ENCODE measurements at regions not wholly inside any gene's neighbourhood (a gene's known extent, or its start where the extent isn't known, plus 50 kb on each side); places are given as distances from the start of the nearest gene placed in this dataset.

DNA sequence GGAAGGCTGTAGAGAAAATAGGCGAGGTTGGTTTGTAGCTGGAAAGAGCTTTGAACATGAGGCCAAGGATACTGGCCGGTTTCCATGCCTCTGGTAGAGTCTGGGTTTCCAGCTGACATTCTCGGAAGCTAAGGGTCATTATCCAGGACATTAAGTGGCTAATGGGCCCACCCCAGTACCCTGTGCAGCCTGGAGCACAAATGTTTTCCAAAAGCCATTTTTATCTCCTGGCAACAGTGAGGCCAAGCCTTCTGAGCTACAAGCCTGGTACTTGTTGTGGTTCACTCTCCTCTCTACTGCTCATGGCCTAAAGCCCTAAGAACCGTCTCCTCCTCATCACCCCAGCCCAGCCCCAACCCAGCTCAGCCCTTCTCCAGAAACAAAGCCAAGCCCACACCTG lies 122.9 kb downstream of the DMRTA2 start:
- no peak overlapping the region for H3K27ac ChIP-seq (ENCODE audit: extremely low read depth, low read depth, low read length)
- H3K4me1 ChIP-seq (ENCODE audit: control insufficient read depth, insufficient read depth, low read length): no peaks in the 10 kb centered on the region
- no peak overlapping the region for H3K4me3 ChIP-seq (ENCODE audit: low read depth, low read length)
- ChIA-PET CTCF (interaction anchor here (1.0 kb wide), 1 partner anchor 33 kb away, joined by 5 read pairs; no protein-coding TSS in a partner anchor), POLR2A (no interaction called here)
- no peaks in the 10 kb centered on the region for H3K36me3 ChIP-seq (ENCODE audit: control insufficient read depth in 2 of 2, insufficient read depth in 1 of 2, low read length in 2 of 2)
- TF ChIP-seq, protein P1, sequence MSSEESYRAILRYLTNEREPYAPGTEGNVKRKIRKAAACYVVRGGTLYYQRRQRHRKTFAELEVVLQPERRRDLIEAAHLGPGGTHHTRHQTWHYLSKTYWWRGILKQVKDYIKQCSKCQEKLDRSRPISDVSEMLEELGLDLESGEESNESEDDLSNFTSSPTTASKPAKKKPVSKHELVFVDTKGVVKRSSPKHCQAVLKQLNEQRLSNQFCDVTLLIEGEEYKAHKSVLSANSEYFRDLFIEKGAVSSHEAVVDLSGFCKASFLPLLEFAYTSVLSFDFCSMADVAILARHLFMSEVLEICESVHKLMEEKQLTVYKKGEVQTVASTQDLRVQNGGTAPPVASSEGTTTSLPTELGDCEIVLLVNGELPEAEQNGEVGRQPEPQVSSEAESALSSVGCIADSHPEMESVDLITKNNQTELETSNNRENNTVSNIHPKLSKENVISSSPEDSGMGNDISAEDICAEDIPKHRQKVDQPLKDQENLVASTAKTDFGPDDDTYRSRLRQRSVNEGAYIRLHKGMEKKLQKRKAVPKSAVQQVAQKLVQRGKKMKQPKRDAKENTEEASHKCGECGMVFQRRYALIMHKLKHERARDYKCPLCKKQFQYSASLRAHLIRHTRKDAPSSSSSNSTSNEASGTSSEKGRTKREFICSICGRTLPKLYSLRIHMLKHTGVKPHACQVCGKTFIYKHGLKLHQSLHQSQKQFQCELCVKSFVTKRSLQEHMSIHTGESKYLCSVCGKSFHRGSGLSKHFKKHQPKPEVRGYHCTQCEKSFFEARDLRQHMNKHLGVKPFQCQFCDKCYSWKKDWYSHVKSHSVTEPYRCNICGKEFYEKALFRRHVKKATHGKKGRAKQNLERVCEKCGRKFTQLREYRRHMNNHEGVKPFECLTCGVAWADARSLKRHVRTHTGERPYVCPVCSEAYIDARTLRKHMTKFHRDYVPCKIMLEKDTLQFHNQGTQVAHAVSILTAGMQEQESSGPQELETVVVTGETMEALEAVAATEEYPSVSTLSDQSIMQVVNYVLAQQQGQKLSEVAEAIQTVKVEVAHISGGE (tag by site-specific recombination; conservative IDR thresholded peaks at IDR 0.05; ENCODE audit: low read depth): no peak
- TF ChIP-seq, protein P2, sequence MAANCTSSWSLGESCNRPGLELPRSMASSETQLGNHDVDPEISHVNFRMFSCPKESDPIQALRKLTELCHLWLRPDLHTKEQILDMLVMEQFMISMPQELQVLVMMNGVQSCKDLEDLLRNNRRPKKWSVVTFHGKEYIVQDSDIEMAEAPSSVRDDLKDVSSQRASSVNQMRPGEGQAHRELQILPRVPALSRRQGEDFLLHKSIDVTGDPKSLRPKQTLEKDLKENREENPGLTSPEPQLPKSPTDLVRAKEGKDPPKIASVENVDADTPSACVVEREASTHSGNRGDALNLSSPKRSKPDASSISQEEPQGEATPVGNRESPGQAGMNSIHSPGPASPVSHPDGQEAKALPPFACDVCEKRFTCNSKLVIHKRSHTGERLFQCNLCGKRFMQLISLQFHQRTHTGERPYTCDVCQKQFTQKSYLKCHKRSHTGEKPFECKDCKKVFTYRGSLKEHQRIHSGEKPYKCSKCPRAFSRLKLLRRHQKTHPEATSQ (tag by site-specific recombination; IDR thresholded peaks at IDR 0.05): no peak
- TF ChIP-seq ZNF777 (tag by site-specific recombination; IDR thresholded peaks at IDR 0.05; ENCODE audit: borderline replicate concordance) (no peak), ZNF558 (tag by site-specific recombination; IDR thresholded peaks at IDR 0.05) (no peak), ZNF629 (tag by site-specific recombination; IDR thresholded peaks at IDR 0.05) (no peak), ZNF48 (tag by site-specific recombination; IDR thresholded peaks at IDR 0.05) (no peak), HOXA7 (CRISPR knock-in tag; IDR thresholded peaks at IDR 0.05; ENCODE audit: borderline replicate concordance) (no peak), ZNF311 (tag by site-specific recombination; IDR thresholded peaks at IDR 0.05; ENCODE audit: borderline replicate concordance) (no peak), GFI1B (tag by site-specific recombination; IDR thresholded peaks at IDR 0.05) (no peak)
- TF ChIP-seq, protein P3, sequence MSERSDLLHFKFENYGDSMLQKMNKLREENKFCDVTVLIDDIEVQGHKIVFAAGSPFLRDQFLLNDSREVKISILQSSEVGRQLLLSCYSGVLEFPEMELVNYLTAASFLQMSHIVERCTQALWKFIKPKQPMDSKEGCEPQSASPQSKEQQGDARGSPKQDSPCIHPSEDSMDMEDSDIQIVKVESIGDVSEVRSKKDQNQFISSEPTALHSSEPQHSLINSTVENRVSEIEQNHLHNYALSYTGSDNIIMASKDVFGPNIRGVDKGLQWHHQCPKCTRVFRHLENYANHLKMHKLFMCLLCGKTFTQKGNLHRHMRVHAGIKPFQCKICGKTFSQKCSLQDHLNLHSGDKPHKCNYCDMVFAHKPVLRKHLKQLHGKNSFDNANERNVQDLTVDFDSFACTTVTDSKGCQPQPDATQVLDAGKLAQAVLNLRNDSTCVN (tag by site-specific recombination; optimal IDR thresholded peaks at IDR 0.05): no peak
- TF ChIP-seq, protein P4, sequence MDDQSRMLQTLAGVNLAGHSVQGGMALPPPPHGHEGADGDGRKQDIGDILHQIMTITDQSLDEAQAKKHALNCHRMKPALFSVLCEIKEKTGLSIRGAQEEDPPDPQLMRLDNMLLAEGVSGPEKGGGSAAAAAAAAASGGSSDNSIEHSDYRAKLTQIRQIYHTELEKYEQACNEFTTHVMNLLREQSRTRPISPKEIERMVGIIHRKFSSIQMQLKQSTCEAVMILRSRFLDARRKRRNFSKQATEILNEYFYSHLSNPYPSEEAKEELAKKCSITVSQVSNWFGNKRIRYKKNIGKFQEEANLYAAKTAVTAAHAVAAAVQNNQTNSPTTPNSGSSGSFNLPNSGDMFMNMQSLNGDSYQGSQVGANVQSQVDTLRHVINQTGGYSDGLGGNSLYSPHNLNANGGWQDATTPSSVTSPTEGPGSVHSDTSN (CRISPR knock-in tag; IDR thresholded peaks at IDR 0.05): no peak
- TF ChIP-seq, protein P5, sequence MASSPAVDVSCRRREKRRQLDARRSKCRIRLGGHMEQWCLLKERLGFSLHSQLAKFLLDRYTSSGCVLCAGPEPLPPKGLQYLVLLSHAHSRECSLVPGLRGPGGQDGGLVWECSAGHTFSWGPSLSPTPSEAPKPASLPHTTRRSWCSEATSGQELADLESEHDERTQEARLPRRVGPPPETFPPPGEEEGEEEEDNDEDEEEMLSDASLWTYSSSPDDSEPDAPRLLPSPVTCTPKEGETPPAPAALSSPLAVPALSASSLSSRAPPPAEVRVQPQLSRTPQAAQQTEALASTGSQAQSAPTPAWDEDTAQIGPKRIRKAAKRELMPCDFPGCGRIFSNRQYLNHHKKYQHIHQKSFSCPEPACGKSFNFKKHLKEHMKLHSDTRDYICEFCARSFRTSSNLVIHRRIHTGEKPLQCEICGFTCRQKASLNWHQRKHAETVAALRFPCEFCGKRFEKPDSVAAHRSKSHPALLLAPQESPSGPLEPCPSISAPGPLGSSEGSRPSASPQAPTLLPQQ (tag by site-specific recombination; IDR thresholded peaks at IDR 0.05): no peak
- TF ChIP-seq, protein P6, sequence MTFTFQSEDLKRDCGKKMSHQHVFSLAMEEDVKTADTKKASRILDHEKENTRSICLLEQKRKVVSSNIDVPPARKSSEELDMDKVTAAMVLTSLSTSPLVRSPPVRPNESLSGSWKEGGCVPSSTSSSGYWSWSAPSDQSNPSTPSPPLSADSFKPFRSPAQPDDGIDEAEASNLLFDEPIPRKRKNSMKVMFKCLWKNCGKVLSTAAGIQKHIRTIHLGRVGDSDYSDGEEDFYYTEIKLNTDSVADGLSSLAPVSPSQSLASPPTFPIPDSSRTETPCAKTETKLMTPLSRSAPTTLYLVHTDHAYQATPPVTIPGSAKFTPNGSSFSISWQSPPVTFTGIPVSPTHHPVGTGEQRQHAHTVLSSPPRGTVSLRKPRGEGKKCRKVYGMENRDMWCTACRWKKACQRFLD (tag by site-specific recombination; IDR thresholded peaks at IDR 0.05): no peak
- H3K9me3 ChIP-seq (ENCODE audit: control insufficient read depth, insufficient read depth, low read depth, low read length): no peaks in the 10 kb centered on the region

DNA sequence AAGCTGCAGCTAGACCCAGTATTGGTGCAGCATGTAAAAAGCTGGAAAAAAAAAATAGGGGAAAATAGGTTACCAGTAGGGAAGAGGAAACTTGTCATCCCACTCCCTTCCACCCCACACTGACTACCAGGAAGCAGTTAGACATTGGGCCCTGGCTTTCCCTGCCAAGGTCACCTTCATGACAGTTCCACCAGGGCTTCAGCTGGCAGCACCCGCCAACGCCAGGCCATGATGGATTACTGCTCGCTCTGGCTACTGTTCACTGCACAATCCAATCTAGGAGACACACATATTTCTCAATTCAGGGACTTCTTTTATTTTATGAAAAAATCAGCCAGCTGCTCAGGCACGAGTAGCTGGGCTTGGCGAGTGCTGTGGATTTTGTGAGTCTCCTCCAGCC lies 127.7 kb downstream of the DMRTA2 start:
- no peaks in the 10 kb centered on the region for H3K4me1 ChIP-seq (ENCODE audit: control insufficient read depth, insufficient read depth, low read length)
- no peak overlapping the region for H3K27ac ChIP-seq (ENCODE audit: extremely low read depth, low read depth, low read length)
- H3K4me3 ChIP-seq (ENCODE audit: low read depth, low read length): no peak overlapping the region
- H3K36me3 ChIP-seq (ENCODE audit: control insufficient read depth in 2 of 2, insufficient read depth in 1 of 2, low read length in 2 of 2): no peaks in the 10 kb centered on the region
- ChIA-PET CTCF (no interaction called here), POLR2A (no interaction called here)
- H3K9me3 ChIP-seq (ENCODE audit: control insufficient read depth, insufficient read depth, low read depth, low read length): no peaks in the 10 kb centered on the region
- TF ChIP-seq ZNF146 (tag by site-specific recombination; IDR thresholded peaks at IDR 0.05) (no peak), ZBTB8A (tag by site-specific recombination; IDR thresholded peaks at IDR 0.05) (no peak), ZNF211 (tag by site-specific recombination; IDR thresholded peaks at IDR 0.05; ENCODE audit: low read depth) (no peak)
